ENCODE measurements at regions not wholly inside any gene's neighbourhood (a gene's known extent, or its start where the extent isn't known, plus 50 kb on each side); places are given as distances from the start of the nearest gene placed in this dataset.
"Not testable (repeated sequence)": the region's sequence is repeated elsewhere in the genome, so short reads cannot be mapped to it uniquely, and the experiment has no call there.

GRCh38 chr1:104018922-104019674, 269.4 kb downstream of the AMY1C start:
- DNase-seq (ENCODE audit: low read depth, low spot score), result no peak
- no peak overlapping the region for H3K27ac ChIP-seq

DNA sequence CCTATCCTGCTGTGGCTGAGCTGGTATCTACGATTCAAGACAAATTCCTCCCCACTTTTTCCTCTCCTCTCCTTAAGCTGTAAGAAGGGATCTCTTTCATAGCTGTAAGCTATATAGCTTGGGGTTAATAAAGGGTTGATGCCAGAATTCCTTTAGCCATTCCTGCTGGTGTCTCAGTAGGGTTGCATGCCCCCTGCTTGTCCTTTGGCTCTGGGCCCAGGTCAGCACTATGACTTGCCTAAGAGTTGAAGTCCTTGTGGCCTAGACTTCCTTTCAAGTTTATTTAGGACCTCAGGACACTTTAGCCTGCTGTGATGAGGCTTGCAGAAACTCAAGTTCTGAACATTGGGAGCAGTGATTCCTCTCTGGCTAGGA, 270.0 kb downstream of the AMY1C start:
- no peak for DNase-seq (ENCODE audit: low read depth, low spot score)
- no peak overlapping the region for H3K27ac ChIP-seq

DNA sequence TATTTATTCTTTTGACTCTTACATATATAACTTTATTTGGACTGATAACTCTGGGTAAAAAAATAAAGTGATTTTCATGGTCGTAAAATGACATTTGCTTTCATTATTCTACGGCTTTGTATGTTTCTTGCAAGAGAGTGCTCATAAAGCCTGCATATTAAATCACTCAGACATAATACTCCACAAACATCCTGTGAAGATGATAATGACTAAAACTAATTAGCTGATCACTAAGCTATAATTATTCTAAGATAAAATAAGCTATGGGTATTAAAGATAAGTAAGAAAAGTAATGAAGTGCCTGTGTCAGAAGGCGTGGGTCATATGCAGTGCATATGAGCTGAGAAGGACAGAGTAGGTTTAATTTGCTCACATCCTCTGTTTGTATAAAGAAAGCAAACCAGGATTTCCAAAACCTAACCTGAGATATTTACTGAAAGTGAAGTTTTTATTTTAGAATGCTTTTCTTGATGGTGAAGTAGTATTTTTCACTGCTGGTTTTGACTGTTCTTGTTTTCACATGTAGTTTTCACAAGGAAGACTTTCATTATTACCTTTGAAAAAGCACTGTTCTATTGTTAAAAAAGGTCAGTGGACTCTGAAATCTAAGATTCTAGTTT, 278.8 kb downstream of the AMY1C start:
- DNase-seq (ENCODE audit: low read depth, low spot score), result no peak
- no peak overlapping the region for H3K27ac ChIP-seq

DNA sequence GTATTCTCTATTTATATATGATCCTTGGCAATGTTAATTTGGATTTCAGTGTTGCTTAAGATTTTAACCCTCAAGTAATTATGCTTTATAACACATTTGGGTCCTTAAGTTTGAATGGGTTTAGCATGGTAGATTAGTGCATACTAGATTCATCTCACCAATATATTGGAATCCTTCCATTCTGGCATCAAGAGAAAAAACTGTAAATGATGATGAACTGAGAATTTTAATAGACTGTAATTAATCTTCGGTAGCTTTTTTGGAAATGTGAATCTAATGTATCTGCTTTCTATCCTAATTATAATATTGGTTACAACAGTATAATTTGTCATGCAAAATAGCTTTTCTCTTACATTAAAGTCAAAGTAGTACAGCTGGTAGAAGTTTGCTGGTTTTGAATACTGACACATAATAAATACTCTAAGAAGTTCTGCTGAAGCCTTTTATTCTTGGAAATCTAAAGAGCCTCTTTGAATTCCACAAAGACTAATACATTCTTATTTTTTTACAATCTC, 279.8 kb downstream of the AMY1C start:
- no peak for DNase-seq (ENCODE audit: low read depth, low spot score)
- no peak overlapping the region for H3K27ac ChIP-seq

DNA sequence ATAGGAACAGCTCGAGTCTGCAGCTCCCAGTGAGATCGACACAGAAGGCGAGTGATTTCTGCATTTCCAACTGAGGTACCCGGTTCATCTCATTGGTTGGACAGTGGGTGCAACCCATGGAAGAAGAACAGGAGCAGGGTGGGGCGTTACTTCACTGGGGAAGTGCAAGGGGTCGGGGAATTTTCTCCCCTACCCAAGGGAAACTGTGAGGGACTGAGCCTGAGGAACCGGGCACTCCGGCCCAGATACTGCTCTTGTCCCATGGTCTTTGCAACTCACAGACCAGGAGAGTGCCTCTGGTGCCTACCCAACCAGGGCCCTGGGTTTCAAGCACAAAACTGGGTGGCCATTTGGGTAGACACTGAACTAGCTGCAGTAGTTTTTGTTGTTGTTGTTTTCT, 307.1 kb downstream of the AMY1C start:
- H3K27ac ChIP-seq, result no peak overlapping the region
- DNase-seq (ENCODE audit: low read depth, low spot score), result no peak

- DNase-seq (ENCODE audit: low read depth, low spot score); H3K27ac ChIP-seq: not testable (repeated sequence)
Observed at GRCh38 chr1:104057219-104057898, 307.7 kb downstream of the AMY1C start.

DNA sequence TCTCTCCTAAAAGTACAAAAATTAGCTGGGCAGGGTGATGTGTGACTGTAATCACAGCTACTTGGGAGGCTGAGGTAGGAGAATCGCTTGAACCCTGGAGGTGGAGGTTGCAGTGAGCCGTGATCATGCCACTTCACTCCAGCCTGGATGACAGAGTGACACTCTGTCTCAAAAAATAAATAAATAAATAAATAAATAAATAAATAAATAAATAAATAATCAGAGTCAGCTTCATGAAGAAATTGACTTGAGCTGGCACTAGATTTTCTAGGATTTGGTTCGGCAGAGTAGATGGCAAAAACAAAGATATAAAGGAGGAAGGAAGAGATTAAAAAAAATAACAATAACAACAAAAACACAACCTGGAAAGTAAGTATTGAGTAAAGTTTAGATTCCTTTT, 311.9 kb downstream of the AMY1C start:
- not testable (repeated sequence) for H3K27ac ChIP-seq; DNase-seq (ENCODE audit: low read depth, low spot score)

- no peak for DNase-seq (ENCODE audit: low read depth, low spot score)
- H3K27ac ChIP-seq, result no peak overlapping the region
Observed at GRCh38 chr1:104064399-104064798, 314.7 kb downstream of the AMY1C start.

GRCh38 chr1:104072915-104073371, 323.2 kb downstream of the AMY1C start:
- no peak for DNase-seq (ENCODE audit: low read depth, low spot score)
- no peak overlapping the region for H3K27ac ChIP-seq

DNA sequence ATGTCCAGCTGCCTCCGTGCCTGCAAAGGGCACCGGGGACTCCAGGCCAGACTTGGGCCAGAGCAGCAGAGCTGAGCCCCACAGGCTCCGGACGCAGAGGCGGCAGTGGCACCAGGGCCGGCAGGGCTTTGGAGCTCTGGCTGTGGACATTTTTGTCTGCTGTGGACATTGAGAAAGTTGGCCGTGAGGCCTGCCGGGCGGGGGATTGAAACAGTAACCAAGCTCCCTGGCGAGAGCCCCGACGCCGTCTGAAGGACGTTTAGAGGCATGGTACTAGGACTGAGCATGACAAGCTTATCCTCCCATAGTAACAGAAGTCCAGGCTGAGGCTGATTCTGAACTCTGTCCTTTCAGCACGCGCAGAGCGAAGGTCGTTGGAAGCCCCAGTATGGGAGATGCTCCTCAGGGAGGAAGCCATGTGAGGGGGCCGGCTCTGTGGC, 323.8 kb downstream of the AMY1C start:
- no peak for DNase-seq (ENCODE audit: low read depth, low spot score)
- no peak overlapping the region for H3K27ac ChIP-seq

DNA sequence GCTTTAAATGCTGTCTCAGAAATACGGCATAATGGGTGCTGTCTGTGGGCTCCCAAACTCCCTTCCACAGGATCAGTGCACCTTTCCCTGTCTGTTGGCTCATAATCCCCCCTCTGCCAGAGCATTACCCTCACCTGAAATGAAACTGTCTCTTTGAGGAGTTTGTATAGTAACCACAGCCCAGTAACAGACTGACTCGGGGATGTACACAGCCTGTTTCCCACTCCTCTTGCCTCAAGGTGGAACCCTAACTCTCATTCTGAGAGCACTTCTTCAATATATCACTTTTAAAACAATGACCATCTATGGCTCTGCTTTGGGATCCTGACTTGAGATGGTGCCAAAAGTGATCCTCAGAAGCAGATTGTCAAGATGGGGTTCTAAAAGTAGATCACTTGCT, 332.5 kb downstream of the AMY1C start:
- no peak for DNase-seq (ENCODE audit: low read depth, low spot score)
- H3K27ac ChIP-seq, result no peak overlapping the region

GRCh38 chr1:104084380-104084779, 334.7 kb downstream of the AMY1C start:
- no peak overlapping the region for H3K27ac ChIP-seq

DNA sequence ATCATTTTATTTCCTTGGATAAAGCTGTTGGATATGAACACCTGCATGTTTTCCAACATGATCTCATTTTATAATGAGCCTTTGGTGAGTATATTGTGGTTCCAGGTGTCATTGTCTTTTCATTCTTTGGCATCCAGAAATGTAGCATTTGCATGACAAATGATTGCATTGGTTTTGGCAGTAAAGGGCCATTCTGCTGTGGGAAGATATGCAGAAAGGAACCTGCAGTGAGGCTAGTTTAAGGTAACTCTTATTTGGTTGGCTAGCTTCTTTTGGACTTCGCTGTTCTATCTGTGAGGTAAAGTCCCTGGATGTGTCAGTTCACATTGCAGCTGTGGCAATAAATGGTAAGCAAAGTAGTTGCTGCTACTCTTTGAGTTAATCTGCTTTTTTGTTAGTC, 343.0 kb downstream of the AMY1C start:
- DNase-seq (ENCODE audit: low read depth, low spot score), result no peak
- no peak overlapping the region for H3K27ac ChIP-seq

More at GRCh38 chr1:104084380-104084779, 334.7 kb downstream of the AMY1C start:
- DNase-seq (ENCODE audit: low read depth, low spot score), result no peak

DNA sequence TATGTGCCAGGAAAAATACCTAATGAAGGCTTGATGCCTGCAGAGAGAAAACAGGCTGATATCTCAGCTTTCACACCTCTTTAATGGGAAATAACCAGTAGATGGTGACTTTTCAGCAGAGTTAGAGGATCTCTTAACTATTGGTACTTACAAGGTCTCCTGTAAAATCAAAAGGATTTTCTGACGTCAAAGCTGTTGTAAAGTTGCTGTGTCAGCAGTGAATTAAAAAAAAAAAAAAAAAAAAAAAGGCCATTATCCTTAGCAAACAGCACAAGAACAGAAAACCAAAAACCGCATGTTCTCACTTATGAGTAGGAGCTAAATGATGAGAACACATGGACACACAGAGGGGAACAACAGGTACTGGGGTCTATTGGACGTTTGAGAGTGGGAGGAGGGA, 349.1 kb downstream of the AMY1C start:
- DNase-seq (ENCODE audit: low read depth, low spot score), result no peak

DNA sequence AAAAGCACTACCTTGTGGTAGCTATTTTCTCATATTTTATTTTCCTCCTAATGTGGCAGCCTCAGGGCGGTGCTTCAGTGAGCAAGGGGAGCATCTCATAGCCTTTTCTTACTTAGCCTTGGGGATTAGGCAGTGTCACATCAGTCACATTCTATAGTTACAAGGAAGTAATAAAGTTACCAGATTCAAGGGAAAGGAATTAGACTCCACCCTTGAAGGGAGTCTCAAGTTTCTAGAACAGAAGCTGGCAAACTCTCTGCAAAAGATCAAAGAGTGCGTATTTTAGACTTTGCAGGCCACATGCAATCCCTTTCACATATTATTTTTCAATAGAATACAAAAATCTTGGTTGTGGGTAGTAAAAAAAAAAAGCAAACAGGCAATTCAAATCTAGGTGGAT, 350.4 kb downstream of the AMY1C start:
- DNase-seq (ENCODE audit: low read depth, low spot score), result no peak
- no peak overlapping the region for H3K27ac ChIP-seq

More for the DNA sequence above, 349.1 kb downstream of the AMY1C start:
- no peak overlapping the region for H3K27ac ChIP-seq

GRCh38 chr1:104105465-104105864, 355.8 kb downstream of the AMY1C start:
- no peak for DNase-seq (ENCODE audit: low read depth, low spot score)
- H3K27ac ChIP-seq, result no peak overlapping the region

GRCh38 chr1:104120525-104120924, 370.8 kb downstream of the AMY1C start:
- DNase-seq (ENCODE audit: low read depth, low spot score), result no peak
- no peak overlapping the region for H3K27ac ChIP-seq

DNA sequence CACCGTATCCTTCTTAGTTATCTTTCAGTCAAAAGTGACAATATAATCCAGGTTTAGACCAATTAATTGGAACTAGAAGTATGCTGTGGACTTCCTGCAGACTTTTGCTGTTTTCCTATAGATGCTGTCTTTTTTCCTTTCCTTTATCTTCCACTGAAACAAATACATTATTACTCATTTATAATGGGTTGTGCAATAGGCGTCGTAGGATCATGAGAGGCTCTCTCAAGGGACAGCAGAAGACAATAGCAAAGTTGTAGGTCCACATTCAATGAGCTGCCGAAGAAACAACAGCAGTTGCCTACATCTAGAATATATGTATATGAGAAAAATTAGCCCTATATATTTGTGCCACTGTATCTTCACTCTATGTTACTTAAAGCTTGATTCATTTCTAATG, 371.6 kb downstream of the AMY1C start:
- H3K27ac ChIP-seq, result no peak overlapping the region
- no peak for DNase-seq (ENCODE audit: low read depth, low spot score)

GRCh38 chr1:104125266-104125665, 375.6 kb downstream of the AMY1C start:
- no peak overlapping the region for H3K27ac ChIP-seq
- DNase-seq (ENCODE audit: low read depth, low spot score), result no peak

DNA sequence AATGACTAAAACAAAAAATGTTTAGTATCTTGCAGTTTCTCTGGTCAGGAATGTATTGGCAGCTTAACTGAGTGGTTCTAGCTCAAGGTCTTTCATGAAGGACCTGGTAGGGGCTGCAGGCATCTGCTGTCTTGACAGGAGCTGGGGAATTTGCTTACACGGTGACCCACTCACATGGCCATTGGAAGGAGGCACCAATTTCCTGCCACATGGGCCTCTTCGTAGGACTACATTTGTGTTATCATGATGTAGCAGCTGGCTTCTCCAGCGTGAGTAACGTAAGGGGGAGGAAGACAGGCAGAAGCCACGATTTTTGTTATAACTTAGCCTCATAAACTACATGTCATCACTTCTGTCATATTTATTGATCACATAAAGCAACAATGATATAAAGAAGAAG, 376.3 kb downstream of the AMY1C start:
- H3K27ac ChIP-seq, result no peak overlapping the region
- no peak for DNase-seq (ENCODE audit: low read depth, low spot score)

DNA sequence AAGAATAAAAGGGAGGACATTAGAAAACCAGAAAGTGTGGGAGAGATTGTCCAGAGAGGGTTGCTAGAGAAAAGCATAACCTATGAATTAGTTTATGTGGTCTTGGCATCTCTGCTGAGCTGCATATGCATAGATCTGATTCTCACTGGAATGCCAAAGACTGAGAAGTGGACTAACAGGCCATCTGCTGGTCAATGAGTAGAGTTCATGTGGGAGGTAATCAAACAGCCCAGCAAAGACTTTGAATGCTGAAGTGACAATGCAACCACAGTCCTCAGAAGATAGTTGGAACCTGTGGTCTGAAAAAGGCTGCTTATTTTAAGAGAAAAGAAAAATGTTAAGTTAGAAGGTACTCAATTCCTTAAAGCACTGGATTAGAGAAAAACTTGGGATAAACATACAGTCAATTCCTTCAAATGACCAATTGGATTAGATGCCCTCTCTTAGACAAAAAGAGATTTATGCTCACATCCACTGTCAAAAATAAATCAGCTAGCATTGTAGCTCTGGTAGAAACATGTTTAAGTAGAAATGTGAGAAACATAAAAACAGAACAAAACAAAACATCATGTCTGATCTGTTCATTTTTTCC, 382.8 kb downstream of the AMY1C start:
- no peak overlapping the region for H3K27ac ChIP-seq
- DNase-seq (ENCODE audit: low read depth, low spot score), result no peak

Data from epithelial cell of prostate (primary cell).